HEK293 (cell line): ENCODE measurements at regions not wholly inside any gene's neighbourhood (a gene's known extent, or its start where the extent isn't known, plus 50 kb on each side); places are given as distances from the start of the nearest gene placed in this dataset.

Experiments
- CTCF ChIA-PET: fragments of 350-600 bp; formaldehyde crosslinking; extraction: SDS; loops from one replicate; lab custom pipeline; 2021; ENCODE audit warnings: antibody characterized with exemption; lab: Yijun Ruan, JAX
- POLR2A ChIA-PET: fragments of 300-600 bp; formaldehyde crosslinking; extraction: SDS; loops from one replicate; lab custom pipeline; 2020; ENCODE audit warnings: antibody characterized with exemption, inconsistent platforms; lab: Yijun Ruan, JAX
- H3K27ac ChIP-seq: fragments of 200-500 bp; sonication (Bioruptor generic); 2 replicates; pipeline ENCODE4 v1.5.1; 2014; ENCODE audit warnings: low read depth, low read length, control low read depth, inconsistent platforms; ENCODE audit errors: extremely low read depth
- H3K36me3 ChIP-seq, 2 experiments: fragments of 200-500 bp in 1 of 2; sonication (Bioruptor generic) in 1 of 2; 1 replicate in 1 of 2; 2 replicates in 1 of 2; pipeline ENCODE4 v1.5.1; 2014 to 2017; ENCODE audit warnings: inconsistent platforms in 2 of 2, low read length in 2 of 2; ENCODE audit not compliant: control insufficient read depth in 2 of 2, insufficient read depth in 1 of 2
- H3K4me1 ChIP-seq: fragments of 200-500 bp; sonication (Bioruptor generic); 2 replicates; pipeline ENCODE4 v1.5.1; 2014; ENCODE audit warnings: mild to moderate bottlenecking, low read length, inconsistent platforms; ENCODE audit not compliant: control insufficient read depth, insufficient read depth
- H3K4me3 ChIP-seq: 2 replicates; pipeline ENCODE4 v1.5.1; 2011; ENCODE audit warnings: low read depth, mild to moderate bottlenecking, control low read depth, low read length, moderate library complexity
- H3K9me3 ChIP-seq: fragments of 200-500 bp; sonication (Bioruptor generic); 2 replicates; pipeline ENCODE4 v1.5.1; 2014; ENCODE audit warnings: low read depth, low read length, inconsistent platforms; ENCODE audit not compliant: control insufficient read depth, insufficient read depth
- BCL11A ChIP-seq: fragments of 450-650 bp; formaldehyde crosslinking; IDR thresholded peaks from 2 replicates; pipeline ENCODE4 v1.5.1; 2016; ENCODE audit warnings: low read depth, missing biosample characterization, missing genetic modification characterization
- GLI2 ChIP-seq: fragments of 450-650 bp; formaldehyde crosslinking; IDR thresholded peaks from 2 replicates; pipeline ENCODE4; 2017; ENCODE audit warnings: missing biosample characterization, missing genetic modification characterization, low read depth, borderline replicate concordance
- HOXC10 ChIP-seq: sonication (generic); formaldehyde crosslinking; IDR thresholded peaks from 2 replicates; pipeline ENCODE4 v1.8.1; 2023; ENCODE audit warnings: mild to moderate bottlenecking, missing genetic modification reagents
- HOXD13 ChIP-seq: sonication (generic); formaldehyde crosslinking; IDR thresholded peaks from 2 replicates; pipeline ENCODE4 v1.8.0; 2022; ENCODE audit warnings: missing genetic modification reagents, borderline replicate concordance
- SP2 ChIP-seq: fragments of 450-650 bp; formaldehyde crosslinking; IDR thresholded peaks from 2 replicates; pipeline ENCODE4 v1.5.1; 2016; ENCODE audit warnings: missing biosample characterization, missing genetic modification characterization
- SP7 ChIP-seq: fragments of 450-650 bp; formaldehyde crosslinking; IDR thresholded peaks from 2 replicates; pipeline ENCODE4 v1.5.1; 2016; ENCODE audit warnings: missing biosample characterization, missing genetic modification characterization
- ZBTB1 ChIP-seq: fragments of 450-650 bp; formaldehyde crosslinking; IDR thresholded peaks from 2 replicates; pipeline ENCODE4 v1.5.1; 2016; ENCODE audit warnings: missing biosample characterization, missing genetic modification characterization
- ZFP41 ChIP-seq: fragments of 450-650 bp; formaldehyde crosslinking; IDR thresholded peaks from 2 replicates; pipeline ENCODE4 v1.5.1; 2016; ENCODE audit warnings: missing biosample characterization, missing genetic modification characterization, borderline replicate concordance
- ZNF146 ChIP-seq: fragments of 450-650 bp; formaldehyde crosslinking; IDR thresholded peaks from 2 replicates; pipeline ENCODE4 v1.5.1; 2016; ENCODE audit warnings: missing biosample characterization, missing genetic modification characterization
- ZNF148 ChIP-seq: fragments of 450-650 bp; formaldehyde crosslinking; IDR thresholded peaks from 2 replicates; pipeline ENCODE4 v1.5.0; 2017; ENCODE audit warnings: missing biosample characterization, missing genetic modification characterization, borderline replicate concordance
- ZNF239 ChIP-seq: fragments of 450-650 bp; formaldehyde crosslinking; IDR thresholded peaks from 2 replicates; pipeline ENCODE4 v1.5.1; 2016; ENCODE audit warnings: missing biosample characterization, missing genetic modification characterization
- ZNF335 ChIP-seq: fragments of 450-650 bp; formaldehyde crosslinking; conservative IDR thresholded peaks from 2 replicates; pipeline ENCODE4 v1.5.1; 2016; ENCODE audit warnings: missing biosample characterization, missing genetic modification characterization
- ZNF362 ChIP-seq: fragments of 450-650 bp; formaldehyde crosslinking; IDR thresholded peaks from 2 replicates; pipeline ENCODE4 v1.5.1; 2016; ENCODE audit warnings: missing biosample characterization, missing genetic modification characterization
- ZNF394 ChIP-seq: fragments of 450-650 bp; formaldehyde crosslinking; IDR thresholded peaks from 2 replicates; pipeline ENCODE4 v1.5.1; 2016; ENCODE audit warnings: missing biosample characterization, missing genetic modification characterization, mild to moderate bottlenecking, moderate library complexity, borderline replicate concordance
- ZNF426 ChIP-seq: fragments of 450-650 bp; formaldehyde crosslinking; IDR thresholded peaks from 2 replicates; pipeline ENCODE4 v1.5.1; 2017; ENCODE audit warnings: missing biosample characterization, missing genetic modification characterization, mild to moderate bottlenecking, inconsistent platforms, moderate library complexity
- ZNF473 ChIP-seq: fragments of 450-650 bp; formaldehyde crosslinking; IDR thresholded peaks from 2 replicates; pipeline ENCODE4 v1.5.1; 2017; ENCODE audit warnings: missing biosample characterization, missing genetic modification characterization
- ZNF513 ChIP-seq: fragments of 450-650 bp; IDR thresholded peaks from 2 replicates; pipeline ENCODE4 v1.5.1; 2018; ENCODE audit warnings: missing biosample characterization, missing genetic modification characterization
- ZNF529 ChIP-seq: fragments of 450-650 bp; formaldehyde crosslinking; IDR thresholded peaks from 2 replicates; pipeline ENCODE4 v1.5.1; 2017; ENCODE audit warnings: missing genetic modification characterization, missing biosample characterization; ENCODE audit not compliant: insufficient replicate concordance
- ZNF555 ChIP-seq: fragments of 450-650 bp; formaldehyde crosslinking; conservative IDR thresholded peaks from 2 replicates; pipeline ENCODE4 v1.5.1; 2017; ENCODE audit warnings: missing biosample characterization, mild to moderate bottlenecking, missing genetic modification characterization, inconsistent platforms
- ZNF624 ChIP-seq: fragments of 450-650 bp; formaldehyde crosslinking; IDR thresholded peaks from 2 replicates; pipeline ENCODE4 v1.5.1; 2017; ENCODE audit warnings: missing biosample characterization, missing genetic modification characterization
- ZNF747 ChIP-seq: fragments of 450-650 bp; formaldehyde crosslinking; IDR thresholded peaks from 2 replicates; pipeline ENCODE4 v1.5.1; 2016; ENCODE audit warnings: missing biosample characterization, missing genetic modification characterization
- ZSCAN18 ChIP-seq: fragments of 450-650 bp; formaldehyde crosslinking; IDR thresholded peaks from 2 replicates; pipeline ENCODE4 v1.5.1; 2016; ENCODE audit warnings: missing biosample characterization, missing genetic modification characterization
- ZXDB ChIP-seq: fragments of 450-650 bp; formaldehyde crosslinking; IDR thresholded peaks from 2 replicates; pipeline ENCODE4 v1.5.1; 2016; ENCODE audit warnings: missing biosample characterization, missing genetic modification characterization

- no peaks in the 10 kb centered on the region for H3K4me1 ChIP-seq
- no peaks in the 10 kb centered on the region for H3K9me3 ChIP-seq
- H3K36me3 ChIP-seq, result no peaks in the 10 kb centered on the region
- POLR2A ChIA-PET, result no interaction called here
- CTCF ChIA-PET, result no interaction called here
- H3K4me3 ChIP-seq, result no peak overlapping the region
- no peak for TF ChIP-seq HOXD13
- no peak overlapping the region for H3K27ac ChIP-seq
These were observed 182.6 kb upstream of the ESRRG start for GRCh38 chr1:216905781-216906180.

- no peak for TF ChIP-seq HOXC10 (CRISPR knock-in tag)
- no peak for TF ChIP-seq ZFP41
- no peak for TF ChIP-seq ZNF473 (tag by site-specific recombination)
- TF ChIP-seq ZNF148, result no peak
- TF ChIP-seq ZNF426 (tag by site-specific recombination), result no peak
- TF ChIP-seq SP2, result no peak
- no peak for TF ChIP-seq ZNF239
- no peak for TF ChIP-seq ZSCAN18
- no peak for TF ChIP-seq ZNF394
- Histone ChIP-seq H3K4me1 (no peaks in the 10 kb centered on the region), H3K36me3 (no peaks in the 10 kb centered on the region), H3K4me3 (no peak overlapping the region), H3K27ac (no peak overlapping the region), H3K9me3 (no peaks in the 10 kb centered on the region)
- ChIA-PET CTCF (no interaction called here), POLR2A (no interaction called here)
These were observed 181.9 kb upstream of the ESRRG start for GRCh38 chr1:216905137-216905536.

- no peaks in the 10 kb centered on the region for H3K9me3 ChIP-seq
- no peak for TF ChIP-seq ZNF335 (tag by site-specific recombination)
- TF ChIP-seq SP7, result no peak
- TF ChIP-seq ZNF747 (tag by site-specific recombination), result no peak
- no peak for TF ChIP-seq ZBTB1 (tag by site-specific recombination)
- no peak for TF ChIP-seq GLI2 (tag by site-specific recombination)
- no peak for TF ChIP-seq BCL11A (tag by site-specific recombination)
- TF ChIP-seq ZNF146 (tag by site-specific recombination), result no peak
- no peak for TF ChIP-seq ZNF555 (tag by site-specific recombination)
- TF ChIP-seq ZNF362 (tag by site-specific recombination), result no peak
- no peak for TF ChIP-seq ZNF529 (tag by site-specific recombination)
- no peak for TF ChIP-seq ZNF513 (tag by site-specific recombination)
- TF ChIP-seq ZXDB (tag by site-specific recombination), result no peak
- no peak for TF ChIP-seq ZNF624
- TF ChIP-seq, all 188 proteins: peak for 0
- H3K36me3 ChIP-seq, result no peaks in the 10 kb centered on the region
- no peak overlapping the region for H3K4me3 ChIP-seq
- H3K27ac ChIP-seq, result no peak overlapping the region
- CTCF ChIA-PET, result no interaction called here
- POLR2A ChIA-PET, result no interaction called here
- no peaks in the 10 kb centered on the region for H3K4me1 ChIP-seq
These were observed 181.2 kb upstream of the ESRRG start for GRCh38 chr1:216904471-216904870.
